ENCODE measurements at regions not wholly inside any gene's neighbourhood (a gene's known extent, or its start where the extent isn't known, plus 50 kb on each side); places are given as distances from the start of the nearest gene placed in this dataset.
"Not testable (repeated sequence)": the region's sequence is repeated elsewhere in the genome, so short reads cannot be mapped to it uniquely, and the experiment has no call there.

GRCh38 chr1:112855152-112855828 is 100.7 kb downstream of the SLC16A1 start:
- no peak for DNase-seq

GRCh38 chr1:112854368-112854984 is 101.5 kb downstream of the SLC16A1 start:
- not testable (repeated sequence) for DNase-seq

GRCh38 chr1:112853915-112854314 is 102.1 kb downstream of the SLC16A1 start:
- not testable (repeated sequence) for DNase-seq

GRCh38 chr1:112852934-112853333 is 103.1 kb downstream of the SLC16A1 start:
- no peak for DNase-seq

- no peak for DNase-seq
These were observed 103.7 kb downstream of the SLC16A1 start for GRCh38 chr1:112852276-112852675.

GRCh38 chr1:112850034-112850757 is 105.8 kb downstream of the SLC16A1 start:
- DNase-seq = no peak

- DNase-seq = peak; percentile 20
These were observed 106.5 kb downstream of the SLC16A1 start for GRCh38 chr1:112849425-112850033.

- no peak for DNase-seq
These were observed 114.2 kb downstream of the SLC16A1 start for GRCh38 chr1:112841825-112842224.

- no peak for DNase-seq
These were observed 115.1 kb downstream of the SLC16A1 start for GRCh38 chr1:112840631-112841624.

- DNase-seq = no peak
These were observed 119.4 kb downstream of the SLC16A1 start for GRCh38 chr1:112836642-112837041.

- no peak for DNase-seq
These were observed 118.7 kb upstream of the PPM1J start for GRCh38 chr1:112833806-112834205.

GRCh38 chr1:112832259-112832658 is 117.1 kb upstream of the PPM1J start:
- not testable (repeated sequence) for DNase-seq

GRCh38 chr1:112829691-112830090 is 114.6 kb upstream of the PPM1J start:
- DNase-seq = not testable (repeated sequence)

- DNase-seq = no peak
These were observed 113.6 kb upstream of the PPM1J start for GRCh38 chr1:112828716-112829115.

- not testable (repeated sequence) for DNase-seq
These were observed 112.3 kb upstream of the PPM1J start for GRCh38 chr1:112827391-112827790.

GRCh38 chr1:112826217-112826944 is 111.2 kb upstream of the PPM1J start:
- no peak for DNase-seq

- DNase-seq = not testable (repeated sequence)
These were observed 110.6 kb upstream of the PPM1J start for GRCh38 chr1:112825563-112826216.

GRCh38 chr1:112825075-112825474 is 109.9 kb upstream of the PPM1J start:
- DNase-seq = not testable (repeated sequence)

GRCh38 chr1:112821307-112822063 is 106.4 kb upstream of the PPM1J start:
- not testable (repeated sequence) for DNase-seq
